Loucy (cell line): ENCODE measurements at regions not wholly inside any gene's neighbourhood (a gene's known extent, or its start where the extent isn't known, plus 50 kb on each side); places are given as distances from the start of the nearest gene placed in this dataset.

Experiments used
- CTCF ChIP-seq: fragments of 200-600 bp; sonication (generic); conservative IDR thresholded peaks from 2 replicates; pipeline ENCODE4 v1.5.1; 2014; ENCODE audit warnings: mild to moderate bottlenecking, antibody characterized with exemption, low read length
- EZH2phosphoT487 ChIP-seq: fragments of 200-600 bp; IDR thresholded peaks from 2 replicates; pipeline ENCODE4 v1.6.1; 2018; ENCODE audit warnings: antibody characterized with exemption, mild to moderate bottlenecking, moderate library complexity, borderline replicate concordance

GRCh38 chr2:59181347-59181746 lies 940.2 kb upstream of the FANCL start:
- TF ChIP-seq CTCF (no peak), EZH2phosphoT487 (no peak)
